ENCODE measurements at regions not wholly inside any gene's neighbourhood (a gene's known extent, or its start where the extent isn't known, plus 50 kb on each side); places are given as distances from the start of the nearest gene placed in this dataset.
"Not testable (repeated sequence)": the region's sequence is repeated elsewhere in the genome, so short reads cannot be mapped to it uniquely, and the experiment has no call there.

DNA sequence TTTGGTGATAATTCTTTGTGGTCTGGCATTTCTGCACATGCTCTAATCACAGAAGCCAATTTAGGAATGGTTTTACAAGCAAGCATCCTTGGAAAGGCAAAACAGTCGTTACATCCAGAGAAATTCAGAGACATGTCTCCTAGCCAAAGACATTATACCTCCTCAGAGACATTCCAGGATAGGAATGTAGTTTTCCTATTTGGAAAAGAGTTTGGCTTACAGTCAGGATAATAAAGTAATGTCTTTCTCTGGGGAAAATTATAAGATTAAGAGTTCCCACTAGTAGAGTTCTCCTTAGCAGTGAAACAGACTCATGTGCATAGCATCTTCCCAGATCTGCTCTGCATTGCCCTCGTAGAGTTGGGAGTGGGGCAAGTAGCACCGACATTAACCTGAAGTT lies 753.6 kb upstream of the TMEFF2 start:
- no peak for DNase-seq (ENCODE audit: low read depth)
- TF ChIP-seq, protein P1, sequence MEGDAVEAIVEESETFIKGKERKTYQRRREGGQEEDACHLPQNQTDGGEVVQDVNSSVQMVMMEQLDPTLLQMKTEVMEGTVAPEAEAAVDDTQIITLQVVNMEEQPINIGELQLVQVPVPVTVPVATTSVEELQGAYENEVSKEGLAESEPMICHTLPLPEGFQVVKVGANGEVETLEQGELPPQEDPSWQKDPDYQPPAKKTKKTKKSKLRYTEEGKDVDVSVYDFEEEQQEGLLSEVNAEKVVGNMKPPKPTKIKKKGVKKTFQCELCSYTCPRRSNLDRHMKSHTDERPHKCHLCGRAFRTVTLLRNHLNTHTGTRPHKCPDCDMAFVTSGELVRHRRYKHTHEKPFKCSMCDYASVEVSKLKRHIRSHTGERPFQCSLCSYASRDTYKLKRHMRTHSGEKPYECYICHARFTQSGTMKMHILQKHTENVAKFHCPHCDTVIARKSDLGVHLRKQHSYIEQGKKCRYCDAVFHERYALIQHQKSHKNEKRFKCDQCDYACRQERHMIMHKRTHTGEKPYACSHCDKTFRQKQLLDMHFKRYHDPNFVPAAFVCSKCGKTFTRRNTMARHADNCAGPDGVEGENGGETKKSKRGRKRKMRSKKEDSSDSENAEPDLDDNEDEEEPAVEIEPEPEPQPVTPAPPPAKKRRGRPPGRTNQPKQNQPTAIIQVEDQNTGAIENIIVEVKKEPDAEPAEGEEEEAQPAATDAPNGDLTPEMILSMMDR (IDR thresholded peaks at IDR 0.05; ENCODE audit: insufficient read depth, low read length), result no peak
- H3K4me3 ChIP-seq (ENCODE audit: low read depth, low read length), result no peak overlapping the region

DNA sequence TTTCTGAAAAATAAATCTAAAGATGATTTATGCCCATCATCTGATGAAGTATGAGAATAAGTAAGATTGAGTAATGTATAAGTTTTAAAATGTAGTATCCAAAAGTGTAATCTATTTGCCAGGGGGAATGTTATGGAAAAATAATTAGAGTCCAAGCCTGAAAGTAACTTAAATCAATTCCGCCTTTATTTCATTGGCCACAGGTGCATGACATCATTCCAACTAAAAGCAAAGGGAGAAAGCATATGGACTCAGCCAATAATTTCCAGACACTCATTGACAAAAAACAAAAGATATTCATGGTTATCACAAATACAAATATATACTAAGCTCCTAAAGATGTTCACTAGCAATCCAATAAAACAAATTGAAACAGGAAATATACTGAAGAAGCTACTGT lies 752.6 kb upstream of the TMEFF2 start:
- TF ChIP-seq, protein P1 (IDR thresholded peaks at IDR 0.05; ENCODE audit: insufficient read depth, low read length), result no peak
- no peak overlapping the region for H3K4me3 ChIP-seq (ENCODE audit: low read depth, low read length)
- DNase-seq (ENCODE audit: low read depth), result no peak

DNA sequence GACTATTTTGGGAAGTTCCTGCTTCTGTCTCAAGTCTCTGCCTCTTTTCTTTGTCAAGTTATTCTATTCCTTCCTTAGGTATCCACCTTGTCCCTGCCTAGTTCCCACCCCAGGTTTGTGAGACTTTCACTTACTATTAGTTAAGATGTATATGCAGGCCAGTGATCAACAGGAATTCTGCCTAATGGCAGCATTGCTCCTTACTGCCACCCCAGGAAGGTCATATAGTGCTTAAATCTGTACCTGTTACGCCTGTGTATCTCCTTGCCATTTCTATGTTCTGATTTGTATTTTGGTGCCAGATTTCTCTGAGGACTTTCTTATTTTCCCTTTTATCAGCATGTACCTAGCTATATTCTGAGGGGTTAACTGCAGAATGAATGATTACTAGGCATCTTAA lies 746.0 kb upstream of the TMEFF2 start:
- no peak overlapping the region for H3K4me3 ChIP-seq (ENCODE audit: low read depth, low read length)
- DNase-seq (ENCODE audit: low read depth), result no peak
- TF ChIP-seq, protein P1 (IDR thresholded peaks at IDR 0.05; ENCODE audit: insufficient read depth, low read length), result no peak

DNA sequence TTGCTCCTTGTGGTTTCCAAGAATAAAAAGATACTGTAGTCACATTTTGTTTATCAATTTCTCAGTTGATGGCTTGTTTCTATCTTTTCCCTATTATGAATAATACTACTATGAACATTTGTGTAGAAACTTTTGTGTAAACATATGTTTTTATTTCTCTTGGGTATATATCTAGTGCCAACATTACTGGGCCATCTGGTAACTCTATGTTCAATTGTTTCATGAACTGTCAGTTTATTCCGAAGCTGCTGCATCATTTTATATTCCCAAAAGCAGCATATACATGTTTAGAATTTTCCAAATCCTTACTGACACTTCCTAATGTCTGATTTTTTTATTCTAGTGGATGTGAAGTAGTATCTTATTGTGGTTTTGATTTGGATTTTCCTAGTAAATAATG lies 737.6 kb upstream of the TMEFF2 start:
- TF ChIP-seq, protein P1 (IDR thresholded peaks at IDR 0.05; ENCODE audit: insufficient read depth, low read length), result no peak
- H3K4me3 ChIP-seq (ENCODE audit: low read depth, low read length), result no peak overlapping the region
- no peak for DNase-seq (ENCODE audit: low read depth)

DNA sequence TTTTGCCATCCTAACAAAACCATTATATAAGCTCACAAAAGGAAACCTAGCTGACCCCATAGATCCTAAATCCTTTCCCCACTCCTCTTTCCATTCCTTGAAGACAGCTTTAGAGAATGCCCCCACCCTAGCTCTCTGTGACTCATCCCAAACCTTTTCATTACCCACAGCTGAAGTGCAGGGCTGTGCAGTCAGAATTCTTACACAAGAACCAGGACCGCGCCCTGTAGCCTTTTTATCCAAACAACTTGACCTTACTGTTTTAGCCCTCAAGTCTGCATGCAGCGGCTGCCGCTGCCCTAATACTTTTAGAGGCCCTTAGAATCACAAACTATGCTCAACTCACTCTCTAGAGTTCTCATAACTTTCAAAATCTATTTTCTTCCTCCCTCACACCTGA lies 726.9 kb upstream of the TMEFF2 start:
- H3K4me3 ChIP-seq (ENCODE audit: low read depth, low read length); DNase-seq (ENCODE audit: low read depth): not testable (repeated sequence)

DNA sequence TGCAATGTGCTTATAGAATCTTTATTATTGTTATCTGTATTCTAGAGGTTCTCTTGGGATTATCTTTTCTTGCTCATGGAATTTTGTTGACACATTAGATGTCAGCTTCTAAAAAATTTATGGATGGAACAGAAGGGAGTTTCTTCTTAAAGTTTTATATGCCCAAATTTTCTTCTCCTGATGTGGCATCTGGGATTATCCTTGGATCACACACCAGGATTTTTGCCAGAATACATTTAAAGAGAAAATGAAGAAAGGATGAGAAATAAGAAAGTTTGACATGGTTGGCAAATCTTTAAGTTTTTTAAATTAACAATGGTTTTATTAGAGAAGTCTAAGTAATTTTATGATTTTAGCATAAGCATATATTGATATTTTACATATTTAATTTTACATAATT lies 706.7 kb upstream of the TMEFF2 start:
- H3K4me3 ChIP-seq (ENCODE audit: low read depth, low read length), result no peak overlapping the region
- TF ChIP-seq, protein P1 (IDR thresholded peaks at IDR 0.05; ENCODE audit: insufficient read depth, low read length), result no peak
- DNase-seq (ENCODE audit: low read depth), result no peak

DNA sequence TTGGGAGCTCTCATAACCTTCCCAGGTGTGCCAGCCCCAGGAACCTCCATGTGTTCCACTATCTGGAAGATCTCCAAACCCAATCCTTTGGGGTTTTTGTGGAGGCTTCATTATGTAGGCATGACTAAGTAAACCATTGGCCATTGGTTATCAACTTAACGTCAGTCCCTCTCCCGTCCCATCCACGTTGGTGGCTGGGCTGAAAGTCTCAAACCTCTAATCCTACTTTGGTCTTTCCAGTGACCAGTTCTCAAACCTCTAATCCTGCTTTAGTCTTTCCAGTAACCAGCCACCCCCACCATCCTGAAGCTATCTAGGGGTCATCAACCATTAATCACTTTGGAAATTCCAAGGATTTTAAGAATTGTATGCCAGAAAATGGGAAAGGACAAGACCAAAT lies 704.7 kb upstream of the TMEFF2 start:
- TF ChIP-seq, protein P1 (IDR thresholded peaks at IDR 0.05; ENCODE audit: insufficient read depth, low read length), result no peak
- no peak for DNase-seq (ENCODE audit: low read depth)
- H3K4me3 ChIP-seq (ENCODE audit: low read depth, low read length), result no peak overlapping the region

DNA sequence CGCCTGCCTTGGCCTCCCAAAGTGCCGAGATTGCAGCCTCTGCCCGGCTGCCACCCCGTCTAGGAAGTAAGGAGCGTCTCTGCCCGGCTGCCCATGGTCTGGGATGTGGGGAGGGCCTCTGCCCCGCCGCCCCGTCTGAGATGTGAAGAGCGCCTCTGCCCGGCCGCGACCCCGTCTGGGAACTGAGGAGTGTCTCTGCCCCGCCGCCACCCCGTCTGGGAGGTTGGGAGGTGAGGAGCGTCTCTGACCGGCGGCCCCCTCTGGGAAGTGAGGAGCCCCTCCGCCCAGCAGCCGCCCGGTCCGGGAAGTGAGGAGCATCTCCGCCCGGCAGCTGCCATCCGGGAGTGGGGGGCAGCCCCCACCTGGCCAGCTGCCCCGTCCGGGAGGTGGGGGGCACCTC lies 699.2 kb upstream of the TMEFF2 start:
- not testable (repeated sequence) for DNase-seq (ENCODE audit: low read depth); H3K4me3 ChIP-seq (ENCODE audit: low read depth, low read length)

Data from fibroblast of the aortic adventitia (primary cell).